Central memory CD8-positive, alpha-beta T cell (primary cell): ENCODE measurements at regions not wholly inside any gene's neighbourhood (a gene's known extent, or its start where the extent isn't known, plus 50 kb on each side); places are given as distances from the start of the nearest gene placed in this dataset.
"Not testable (repeated sequence)": the region's sequence is repeated elsewhere in the genome, so short reads cannot be mapped to it uniquely, and the experiment has no call there.

Source experiments
- ATAC-seq: fragments of 150-1000 bp; cut with Tn5 transposase; replicated peaks from 2 replicates; pipeline ENCODE4 v1.10.0; 2022; ENCODE audit warnings: mild to moderate bottlenecking, moderate FRiP score, moderate number of reproducible peaks; ENCODE audit not compliant: poor library complexity, severe bottlenecking; ENCODE audit errors: extremely low read depth
- DNase-seq, 2 donors: peaks; one replicate each; pipeline ENCODE4 v3.0.0; 2021; ENCODE audit warnings: low spot score in 2 of 2
- H3K27ac Mint-ChIP-seq: one replicate; pipeline ENCODE4 v1.8.0; 2022; ENCODE audit warnings: low read depth, mild to moderate bottlenecking, moderate library complexity, mixed read lengths
- H3K27me3 Mint-ChIP-seq: one replicate; pipeline ENCODE4 v1.8.0; 2022; ENCODE audit warnings: mixed read lengths
- H3K36me3 Mint-ChIP-seq: one replicate; pipeline ENCODE4 v1.8.0; 2022; ENCODE audit warnings: mild to moderate bottlenecking, moderate library complexity, mixed read lengths; ENCODE audit not compliant: insufficient read depth
- H3K4me1 Mint-ChIP-seq: one replicate; pipeline ENCODE4 v1.8.0; 2022; ENCODE audit warnings: mixed read lengths
- H3K4me3 Mint-ChIP-seq: one replicate; pipeline ENCODE4 v1.8.0; 2022; ENCODE audit warnings: mild to moderate bottlenecking, moderate library complexity, mixed read lengths
- H3K9me3 Mint-ChIP-seq: one replicate; pipeline ENCODE4 v1.8.0; 2022; ENCODE audit warnings: mixed read lengths

- Mint-ChIP-seq H3K9me3 (no peaks in the 10 kb centered on the region), H3K4me3 (no peak overlapping the region), H3K27ac (no peak overlapping the region), H3K4me1 (peaks cover 25% of the 10 kb centered on the region), H3K36me3 (no peaks in the 10 kb centered on the region), H3K27me3 (no peaks in the 10 kb centered on the region)
- ATAC-seq (no peak), DNase-seq (no peak)
Observed at GRCh38 chr14:100429537-100429936, 106.4 kb downstream of the SLC25A47 start.

GRCh38 chr14:100430571-100430970 is 107.4 kb downstream of the SLC25A47 start:
- ATAC-seq, result no peak
- DNase-seq, result no peak
- Mint-ChIP-seq H3K4me3 (no peak overlapping the region), H3K27ac (no peak overlapping the region), H3K36me3 (no peaks in the 10 kb centered on the region), H3K9me3 (no peaks in the 10 kb centered on the region), H3K4me1 (peaks cover 18% of the 10 kb centered on the region), H3K27me3 (no peaks in the 10 kb centered on the region)

- H3K4me1 Mint-ChIP-seq, result peaks cover 21% of the 10 kb centered on the region
- H3K4me3 Mint-ChIP-seq, H3K27ac Mint-ChIP-seq, DNase-seq, H3K9me3 Mint-ChIP-seq, H3K36me3 Mint-ChIP-seq, H3K27me3 Mint-ChIP-seq, ATAC-seq: not testable (repeated sequence)
Observed at GRCh38 chr14:100431461-100431860, 108.3 kb downstream of the SLC25A47 start.

GRCh38 chr14:100432652-100433427 is 109.7 kb downstream of the SLC25A47 start:
- H3K9me3 Mint-ChIP-seq, result no peaks in the 10 kb centered on the region
- peaks cover 25% of the 10 kb centered on the region for H3K4me1 Mint-ChIP-seq
- DNase-seq, result no peak
- no peak overlapping the region for H3K27ac Mint-ChIP-seq
- H3K27me3 Mint-ChIP-seq, result no peaks in the 10 kb centered on the region
- no peaks in the 10 kb centered on the region for H3K36me3 Mint-ChIP-seq
- ATAC-seq, result no peak
- H3K4me3 Mint-ChIP-seq, result no peak overlapping the region

DNA sequence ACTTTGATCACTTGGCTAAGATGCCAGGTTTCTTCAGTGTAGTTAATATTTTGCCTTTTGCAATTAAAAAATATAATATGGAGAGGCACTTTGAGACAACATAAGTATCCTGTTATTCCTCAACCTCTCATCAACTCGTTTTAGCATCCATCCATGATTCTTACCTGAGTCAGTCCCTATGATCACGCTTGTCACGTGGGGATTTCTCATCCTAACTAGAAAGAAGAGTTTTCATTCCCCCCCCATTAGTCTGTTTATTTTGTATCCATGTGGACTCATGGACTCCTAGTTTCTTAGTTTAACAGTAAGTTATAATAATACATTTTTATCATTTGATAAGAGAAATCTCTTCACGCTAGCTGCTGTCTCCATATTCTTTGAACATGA is 110.3 kb downstream of the SLC25A47 start:
- peaks cover 19% of the 10 kb centered on the region for H3K4me1 Mint-ChIP-seq
- H3K36me3 Mint-ChIP-seq, result no peaks in the 10 kb centered on the region
- H3K27ac Mint-ChIP-seq, result no peak overlapping the region
- DNase-seq, result no peak
- no peaks in the 10 kb centered on the region for H3K9me3 Mint-ChIP-seq
- H3K4me3 Mint-ChIP-seq, result no peak overlapping the region
- H3K27me3 Mint-ChIP-seq, result no peaks in the 10 kb centered on the region
- ATAC-seq, result no peak

DNA sequence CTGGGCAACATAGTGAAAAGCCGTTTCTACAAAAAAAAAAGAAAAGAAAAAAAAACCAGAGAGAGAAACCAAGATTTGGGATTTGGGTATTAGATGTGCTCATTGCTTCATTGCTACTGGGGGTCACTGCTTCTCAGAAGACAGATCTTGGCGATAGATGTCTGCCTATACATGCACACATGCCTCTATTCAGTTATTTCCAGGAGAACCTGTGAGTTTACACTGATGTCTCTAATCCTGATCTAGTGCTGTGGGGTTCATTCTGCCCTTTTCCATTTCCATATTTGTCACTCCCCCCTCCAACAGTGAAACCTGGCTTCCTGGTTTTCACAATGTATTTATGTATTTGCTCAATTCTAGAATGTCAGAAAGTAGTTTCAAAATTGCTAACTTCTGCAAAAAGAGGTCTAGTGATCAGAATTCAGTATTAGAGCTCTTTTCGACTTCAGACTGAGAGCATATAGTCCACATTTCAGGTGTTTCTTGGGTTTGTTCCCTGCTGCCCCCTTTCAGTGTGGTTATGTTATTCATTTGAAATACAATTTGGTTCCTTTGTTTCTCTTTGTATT is 111.0 kb downstream of the SLC25A47 start:
- no peak overlapping the region for H3K4me3 Mint-ChIP-seq

DNA sequence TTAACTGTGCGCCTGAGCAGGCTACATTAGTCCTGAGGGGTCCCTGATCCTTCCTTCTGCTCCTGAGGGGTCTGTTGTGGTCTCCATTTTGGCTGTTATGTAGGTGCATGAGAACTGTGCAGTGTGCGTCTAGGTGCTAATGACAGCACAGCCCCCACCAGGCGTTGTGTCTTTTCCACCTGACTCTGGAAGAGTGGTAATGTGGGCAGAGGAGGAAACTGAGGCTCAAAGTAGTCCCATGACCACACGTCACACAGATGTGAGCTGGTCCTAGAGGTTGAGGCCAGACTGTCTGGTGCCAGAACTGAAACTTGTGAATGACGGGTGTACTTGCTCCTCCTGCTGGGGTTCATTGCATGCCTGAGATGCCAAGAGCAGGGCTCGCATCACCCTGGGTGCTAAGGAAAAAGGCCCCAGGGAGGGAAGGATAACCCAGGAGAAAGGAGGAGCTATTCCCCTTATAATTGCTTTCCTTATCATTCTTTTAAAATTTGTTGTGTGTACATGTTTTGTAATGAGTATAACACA is 111.8 kb downstream of the SLC25A47 start:
- H3K27ac Mint-ChIP-seq, result no peak overlapping the region
- H3K27me3 Mint-ChIP-seq, result no peaks in the 10 kb centered on the region
- H3K4me3 Mint-ChIP-seq, result no peak overlapping the region
- no peaks in the 10 kb centered on the region for H3K9me3 Mint-ChIP-seq
- H3K4me1 Mint-ChIP-seq, result peaks cover 16% of the 10 kb centered on the region
- DNase-seq, result no peak
- H3K36me3 Mint-ChIP-seq, result no peaks in the 10 kb centered on the region
- ATAC-seq, result no peak

More for the DNA sequence above, 111.0 kb downstream of the SLC25A47 start:
- ATAC-seq, result no peak
- H3K4me1 Mint-ChIP-seq, result peaks cover 16% of the 10 kb centered on the region
- no peak for DNase-seq
- H3K9me3 Mint-ChIP-seq, result no peaks in the 10 kb centered on the region
- H3K27ac Mint-ChIP-seq, result no peak overlapping the region
- H3K36me3 Mint-ChIP-seq, result no peaks in the 10 kb centered on the region
- H3K27me3 Mint-ChIP-seq, result no peaks in the 10 kb centered on the region

DNA sequence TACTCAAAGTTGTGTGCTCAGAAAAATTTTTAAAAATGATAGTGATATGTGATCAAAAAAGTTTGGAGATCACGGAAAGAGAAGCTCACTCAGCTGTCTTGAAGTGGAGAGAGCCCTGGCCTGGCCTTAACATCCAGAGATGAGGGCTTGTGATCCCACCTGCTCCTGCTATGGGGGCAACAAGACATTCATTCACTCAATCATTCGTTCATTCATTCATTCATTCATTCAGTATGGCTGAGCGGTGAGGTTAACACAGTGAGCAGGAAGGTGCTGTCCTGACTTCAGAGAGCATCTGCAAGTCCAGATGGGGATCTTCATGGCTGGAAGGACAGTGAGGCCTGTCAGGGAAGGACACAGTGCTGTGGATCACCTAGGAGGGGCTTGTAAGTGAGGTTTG is 112.3 kb downstream of the SLC25A47 start:
- Mint-ChIP-seq H3K9me3 (no peaks in the 10 kb centered on the region), H3K4me3 (no peak overlapping the region), H3K27ac (no peak overlapping the region), H3K27me3 (no peaks in the 10 kb centered on the region), H3K36me3 (no peaks in the 10 kb centered on the region), H3K4me1 (peaks cover 16% of the 10 kb centered on the region)
- ATAC-seq (no peak), DNase-seq (no peak)

DNA sequence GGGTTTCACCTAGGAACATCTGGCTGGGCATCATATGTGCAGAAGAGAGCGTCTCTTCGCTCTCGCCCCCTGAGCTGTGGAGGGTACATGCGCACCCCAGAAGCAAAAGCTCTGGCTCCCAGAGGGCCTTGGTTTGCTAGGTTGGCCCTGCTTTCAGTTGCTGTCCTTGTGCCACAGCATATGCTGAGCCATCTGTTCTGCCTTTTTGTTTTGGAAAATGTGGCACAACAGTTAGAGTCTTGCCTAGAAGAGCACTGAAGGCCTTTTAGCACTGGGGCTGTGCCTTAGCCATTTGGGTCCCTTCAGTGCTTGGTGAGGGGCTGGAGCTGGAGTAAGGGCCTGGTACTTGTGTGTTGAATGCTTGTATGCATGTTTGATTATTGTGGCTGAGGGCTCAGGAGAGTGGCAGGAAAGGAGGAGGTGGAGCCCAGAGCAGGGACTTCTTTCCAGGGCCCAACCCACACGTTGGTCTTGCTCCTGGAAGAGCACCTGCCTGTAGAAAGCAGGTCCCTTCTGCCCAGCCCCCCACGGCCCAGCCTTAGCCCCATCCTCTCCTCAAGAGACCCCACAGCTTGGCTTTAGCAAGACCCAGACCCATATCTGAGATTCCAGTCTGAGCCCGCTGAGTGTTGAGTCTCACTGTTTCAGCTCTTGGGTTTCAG is 113.7 kb downstream of the SLC25A47 start:
- peaks cover 27% of the 10 kb centered on the region for H3K4me1 Mint-ChIP-seq
- DNase-seq (no peak), ATAC-seq (no peak)
- H3K27me3 Mint-ChIP-seq, result no peaks in the 10 kb centered on the region
- no peaks in the 10 kb centered on the region for H3K9me3 Mint-ChIP-seq
- H3K27ac Mint-ChIP-seq, result no peak overlapping the region
- H3K4me3 Mint-ChIP-seq, result no peak overlapping the region
- no peaks in the 10 kb centered on the region for H3K36me3 Mint-ChIP-seq

GRCh38 chr14:100438271-100438670 is 115.1 kb downstream of the SLC25A47 start:
- Mint-ChIP-seq H3K9me3 (no peaks in the 10 kb centered on the region), H3K4me1 (peaks cover 33% of the 10 kb centered on the region), H3K36me3 (no peaks in the 10 kb centered on the region), H3K4me3 (no peak overlapping the region), H3K27me3 (no peaks in the 10 kb centered on the region), H3K27ac (no peak overlapping the region)
- DNase-seq (no peak), ATAC-seq (no peak)

GRCh38 chr14:100438678-100439592 is 115.8 kb downstream of the SLC25A47 start:
- H3K4me3 Mint-ChIP-seq, result no peak overlapping the region
- no peak overlapping the region for H3K27ac Mint-ChIP-seq
- no peaks in the 10 kb centered on the region for H3K27me3 Mint-ChIP-seq
- no peak for DNase-seq
- peaks cover 37% of the 10 kb centered on the region for H3K4me1 Mint-ChIP-seq
- no peaks in the 10 kb centered on the region for H3K9me3 Mint-ChIP-seq
- no peaks in the 10 kb centered on the region for H3K36me3 Mint-ChIP-seq
- no peak for ATAC-seq

DNA sequence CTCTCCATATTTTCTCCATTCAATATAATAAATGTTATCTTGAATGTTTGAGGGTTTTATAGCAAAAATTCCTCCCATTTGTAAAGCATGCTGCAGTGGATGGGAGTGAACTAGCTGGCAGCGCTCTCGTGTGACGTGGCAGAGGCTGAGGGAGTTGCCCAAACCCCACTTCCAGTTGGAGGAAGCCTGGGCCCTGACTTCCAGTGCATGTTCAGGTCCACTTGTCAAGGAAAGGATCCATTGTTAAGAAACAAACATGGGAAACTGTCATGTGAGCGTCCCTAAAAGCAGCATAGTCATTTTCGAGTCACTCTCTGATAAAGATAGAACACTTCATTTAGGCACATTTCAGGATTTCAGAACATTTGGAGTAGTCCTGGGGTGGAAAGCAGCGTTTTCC is 116.6 kb downstream of the SLC25A47 start:
- no peak for DNase-seq
- H3K4me1 Mint-ChIP-seq, result peaks cover 32% of the 10 kb centered on the region
- no peaks in the 10 kb centered on the region for H3K36me3 Mint-ChIP-seq
- H3K27ac Mint-ChIP-seq, result no peak overlapping the region
- ATAC-seq, result no peak
- no peaks in the 10 kb centered on the region for H3K27me3 Mint-ChIP-seq
- H3K9me3 Mint-ChIP-seq, result no peaks in the 10 kb centered on the region
- H3K4me3 Mint-ChIP-seq, result no peak overlapping the region
